HG03060 (cell line): ENCODE measurements at regions not wholly inside any gene's neighbourhood (a gene's known extent, or its start where the extent isn't known, plus 50 kb on each side); places are given as distances from the start of the nearest gene placed in this dataset.
"Not testable (repeated sequence)": the region's sequence is repeated elsewhere in the genome, so short reads cannot be mapped to it uniquely, and the experiment has no call there.

Source experiments
- ATAC-seq: cut with Tn5 transposase; IDR thresholded peaks from one replicate; pipeline ENCODE4 v1.9.1; 2021; ENCODE audit warnings: low read depth, moderate number of reproducible peaks; ENCODE audit not compliant: unreplicated experiment

DNA sequence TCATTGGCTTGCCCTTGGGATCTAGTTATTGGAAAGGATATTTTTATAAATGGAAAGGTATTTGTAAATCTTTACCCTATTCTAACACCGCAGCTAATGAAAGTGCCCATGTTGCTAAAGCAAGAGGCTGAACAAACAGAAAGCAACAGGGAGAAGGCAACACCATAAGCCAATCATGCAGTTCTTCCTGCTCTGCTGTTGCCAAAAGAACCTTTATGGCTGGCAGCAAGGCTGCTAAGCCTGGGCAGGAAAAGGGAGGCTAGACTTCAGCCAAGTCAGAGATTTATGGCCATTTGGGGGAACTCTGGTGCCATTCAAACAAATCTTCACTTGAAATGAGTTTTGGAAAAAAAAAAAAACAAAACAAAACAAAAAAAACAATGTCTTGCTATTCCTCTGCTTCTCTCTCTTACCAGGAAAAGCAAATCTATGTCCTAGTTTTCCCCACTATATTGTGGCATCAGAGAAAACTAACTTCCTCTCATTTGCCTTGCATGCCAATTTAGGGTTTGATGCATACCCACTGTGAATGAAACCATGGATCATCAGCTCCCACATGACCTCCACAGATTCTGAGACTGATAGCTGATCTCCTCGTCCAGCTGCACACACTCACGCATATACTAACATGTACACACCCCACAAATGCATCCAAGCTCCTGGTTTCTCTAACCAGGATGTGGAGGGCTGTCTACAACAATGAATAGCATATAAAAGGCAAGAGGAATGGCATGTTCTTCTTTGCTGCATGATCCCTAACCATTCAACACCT lies 179.3 kb downstream of the C1D start:
- ATAC-seq: no peak

- no peak for ATAC-seq
Measured at GRCh38 chr2:67888351-67889005, 174.3 kb downstream of the C1D start.

DNA sequence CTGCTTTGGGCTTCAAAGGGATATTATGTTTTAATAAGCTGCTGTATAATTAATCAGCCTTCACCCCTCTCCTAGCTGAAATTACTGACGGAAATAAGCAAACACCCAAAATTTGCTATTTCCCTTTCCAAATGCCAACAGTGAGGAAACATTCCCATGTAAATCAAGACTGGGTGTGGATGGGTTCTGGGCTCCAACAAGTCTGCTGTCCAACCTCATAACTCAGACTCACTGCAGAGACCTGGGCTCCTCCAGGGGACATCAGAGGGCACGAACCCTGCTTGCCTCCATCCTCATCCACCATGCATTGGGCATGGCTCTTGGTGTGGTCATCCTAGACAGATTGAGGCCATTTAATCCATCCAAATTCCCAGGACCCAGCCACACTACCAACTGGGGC lies 173.7 kb downstream of the C1D start:
- ATAC-seq: no peak

GRCh38 chr2:67891642-67892041 lies 171.2 kb downstream of the C1D start:
- ATAC-seq: no peak

- ATAC-seq: no peak
Measured at GRCh38 chr2:67892339-67892846, 170.4 kb downstream of the C1D start.

DNA sequence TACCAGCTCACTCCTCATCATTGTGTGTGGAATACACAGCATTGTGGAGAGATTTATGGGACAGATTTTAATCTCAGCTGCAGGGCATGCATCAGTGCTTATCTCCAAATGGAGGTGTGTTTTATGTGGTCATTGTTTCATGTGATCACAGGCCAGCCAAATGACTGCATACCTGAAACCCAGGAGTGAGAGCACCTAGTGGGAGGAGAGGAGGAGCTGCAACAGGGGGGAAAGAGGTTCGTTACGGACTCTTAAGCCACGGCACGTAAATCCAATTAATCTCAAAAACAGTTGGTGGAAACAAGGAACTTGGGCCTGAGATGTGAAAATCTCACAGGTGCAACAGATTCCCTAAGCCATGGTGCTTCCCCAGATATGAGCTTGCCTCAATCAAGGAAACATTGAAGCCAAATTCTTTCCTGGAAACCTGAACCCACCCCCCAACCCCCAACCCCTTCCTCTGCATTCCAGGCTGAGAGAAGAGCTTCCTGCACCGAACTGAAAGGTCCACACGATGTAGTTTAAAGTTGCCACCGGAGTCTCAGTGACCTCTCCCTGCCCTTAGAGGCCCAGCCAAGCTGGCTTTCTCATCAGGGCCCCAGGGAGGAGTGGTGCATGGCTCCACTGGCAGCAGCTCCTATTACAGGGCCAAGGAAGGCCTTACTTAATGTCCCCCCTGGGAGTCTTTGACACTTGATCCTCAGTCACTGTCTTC lies 167.4 kb downstream of the C1D start:
- ATAC-seq: no peak

- no peak for ATAC-seq
Measured at GRCh38 chr2:67896076-67896475, 166.7 kb downstream of the C1D start.

GRCh38 chr2:67896476-67896875 lies 166.3 kb downstream of the C1D start:
- no peak for ATAC-seq

DNA sequence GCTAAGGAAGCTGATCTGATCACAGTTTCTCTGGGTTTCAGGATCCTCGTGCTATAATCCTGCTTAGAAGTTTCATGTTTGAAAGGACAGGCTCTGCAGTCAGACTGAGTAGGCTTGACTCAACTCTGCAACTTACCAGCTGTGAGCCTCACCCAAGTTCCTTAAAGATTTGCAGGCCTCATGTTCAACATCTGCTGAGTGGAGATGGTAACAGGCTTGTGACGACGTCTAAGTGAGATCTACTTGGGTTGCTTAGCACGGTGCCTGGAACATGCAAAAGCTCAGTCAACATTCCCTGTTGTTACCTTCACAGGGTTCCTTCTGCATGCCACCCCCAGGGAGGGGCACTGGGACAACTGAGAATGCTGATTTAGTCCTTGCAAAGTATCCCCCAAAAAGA lies 164.2 kb downstream of the C1D start:
- no peak for ATAC-seq

DNA sequence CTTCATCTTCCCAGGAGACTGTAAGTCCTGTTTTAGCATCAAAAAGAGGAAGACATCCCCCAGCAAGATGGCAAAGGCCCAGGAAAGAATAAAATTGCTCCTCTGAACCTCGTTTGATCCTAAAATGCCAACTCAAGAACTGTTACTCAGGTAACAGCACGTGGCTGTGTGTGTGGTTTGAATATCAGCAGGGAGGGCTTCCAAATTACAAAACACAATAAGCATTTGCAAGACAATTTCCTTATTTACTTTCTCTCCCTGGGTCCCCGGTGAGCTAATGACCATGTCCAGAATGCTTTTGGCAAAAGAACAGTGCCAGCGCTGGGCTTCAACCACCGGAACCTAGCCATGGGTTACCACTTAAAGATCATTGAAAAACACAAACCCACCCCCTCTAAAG lies 163.6 kb downstream of the C1D start:
- ATAC-seq: no peak

- no peak for ATAC-seq
Measured at GRCh38 chr2:67900826-67901225, 162.0 kb downstream of the C1D start.

- no peak for ATAC-seq
Measured at GRCh38 chr2:67904566-67904965, 158.2 kb downstream of the C1D start.

DNA sequence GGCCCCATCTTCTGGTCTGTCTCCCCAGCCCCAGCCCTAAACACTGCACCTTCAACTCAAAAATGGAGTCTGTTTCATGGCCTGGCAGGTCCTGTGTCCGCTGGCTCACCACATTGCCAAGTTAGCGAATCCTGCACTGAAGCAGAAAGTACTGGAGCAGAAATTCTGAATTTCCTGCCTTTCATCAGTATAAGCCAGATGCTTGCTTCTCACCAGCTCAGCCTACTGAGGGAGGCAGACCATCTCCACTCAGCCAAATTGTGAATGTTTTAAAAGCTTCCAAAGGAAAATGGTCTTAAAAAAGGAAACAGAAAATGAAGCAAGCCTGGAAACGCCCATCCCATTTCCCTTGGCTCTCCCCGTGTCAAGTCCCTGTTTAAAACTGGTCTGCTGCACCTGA lies 157.8 kb downstream of the C1D start:
- ATAC-seq: no peak

DNA sequence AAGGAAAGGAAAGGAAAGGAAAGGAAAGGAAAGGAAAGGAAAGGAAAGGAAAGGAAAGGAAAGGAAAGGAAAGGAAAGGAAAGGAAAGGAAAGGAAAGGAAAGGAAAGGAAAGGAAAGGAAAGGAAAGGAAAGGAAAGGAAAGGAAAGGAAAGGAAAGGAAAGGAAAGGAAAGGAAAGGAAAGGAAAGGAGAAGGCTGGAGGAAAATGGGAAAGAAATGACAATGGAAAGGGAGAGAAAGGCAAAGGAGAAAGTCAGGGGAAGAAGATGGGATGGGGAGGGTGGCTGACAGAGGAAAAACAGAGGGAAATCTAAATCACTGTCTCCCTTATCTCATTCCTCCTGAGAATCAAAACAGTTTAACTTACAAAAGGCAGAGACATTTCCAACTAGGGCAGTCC lies 156.3 kb downstream of the C1D start:
- not testable (repeated sequence) for ATAC-seq

DNA sequence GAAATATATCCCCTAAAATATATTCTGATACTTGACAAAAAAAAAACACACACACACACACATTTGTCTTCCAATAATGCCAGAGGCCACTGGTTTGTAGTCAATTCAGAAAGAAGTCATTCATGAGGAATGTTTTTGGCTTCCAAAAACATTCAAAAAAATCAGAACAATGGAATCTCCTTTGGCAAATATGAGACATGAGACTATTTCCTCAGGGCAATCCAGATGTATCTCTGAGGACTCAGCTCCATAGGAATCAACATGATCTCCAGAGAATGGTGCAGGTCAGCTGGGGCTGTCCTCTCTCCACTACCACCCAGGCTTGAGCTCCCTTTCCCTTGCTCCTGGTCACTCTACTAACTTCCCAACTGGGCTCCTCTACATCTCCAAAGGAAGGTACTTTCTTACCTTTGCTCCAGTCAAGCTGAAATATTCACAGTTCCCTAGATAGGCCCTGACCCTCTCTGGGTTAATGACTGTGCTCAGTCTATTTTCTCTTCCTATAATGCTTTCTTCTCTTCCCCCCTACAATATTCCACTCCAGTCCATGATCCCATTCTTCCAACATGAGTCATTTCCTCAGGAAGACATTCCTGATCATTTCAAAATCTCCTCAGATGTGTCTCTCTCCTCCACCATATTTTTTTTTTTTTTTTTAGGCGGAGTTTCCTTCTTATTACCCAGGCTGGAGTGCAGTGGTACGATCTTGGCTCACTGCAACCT lies 145.3 kb downstream of the C1D start:
- no peak for ATAC-seq

- ATAC-seq: no peak
Measured at GRCh38 chr2:67918471-67918870, 144.3 kb downstream of the C1D start.

- no peak for ATAC-seq
Measured at GRCh38 chr2:67919490-67919889, 143.3 kb downstream of the C1D start.

DNA sequence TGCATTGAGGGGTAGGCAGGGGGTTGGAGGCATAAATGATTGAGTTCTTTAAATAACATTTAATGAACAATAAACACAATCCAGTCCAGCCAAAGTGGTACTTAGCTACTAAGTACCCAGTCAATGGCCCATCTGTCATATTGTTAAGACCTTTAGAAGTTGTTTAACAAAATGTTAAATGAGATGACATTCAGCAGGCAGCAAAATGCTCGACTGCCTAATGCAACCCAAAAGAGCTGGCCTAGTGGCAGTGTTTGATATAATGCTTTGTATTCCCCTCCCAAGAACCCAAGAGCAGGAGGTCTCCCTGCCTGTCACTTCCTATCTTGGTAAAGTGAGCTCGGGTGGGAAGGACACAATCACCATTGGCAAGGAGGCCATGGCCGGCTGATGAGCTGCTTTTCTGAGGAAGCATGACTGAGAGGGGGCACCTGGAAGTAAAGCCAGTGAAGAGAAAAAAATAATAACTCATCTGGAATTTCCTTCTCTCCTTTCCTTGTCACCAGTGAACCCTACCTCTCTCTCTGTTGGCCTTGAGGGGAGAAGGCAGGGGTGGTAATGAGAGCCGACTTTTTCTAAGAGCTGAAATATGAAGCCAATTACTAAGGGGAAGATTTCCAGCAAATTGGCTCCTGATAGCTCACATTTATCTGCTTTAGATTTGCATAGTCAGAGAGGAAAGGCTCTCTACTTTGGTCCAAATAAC lies 140.6 kb downstream of the C1D start:
- no peak for ATAC-seq

- ATAC-seq: no peak
Measured at GRCh38 chr2:67923696-67924095, 139.1 kb downstream of the C1D start.

DNA sequence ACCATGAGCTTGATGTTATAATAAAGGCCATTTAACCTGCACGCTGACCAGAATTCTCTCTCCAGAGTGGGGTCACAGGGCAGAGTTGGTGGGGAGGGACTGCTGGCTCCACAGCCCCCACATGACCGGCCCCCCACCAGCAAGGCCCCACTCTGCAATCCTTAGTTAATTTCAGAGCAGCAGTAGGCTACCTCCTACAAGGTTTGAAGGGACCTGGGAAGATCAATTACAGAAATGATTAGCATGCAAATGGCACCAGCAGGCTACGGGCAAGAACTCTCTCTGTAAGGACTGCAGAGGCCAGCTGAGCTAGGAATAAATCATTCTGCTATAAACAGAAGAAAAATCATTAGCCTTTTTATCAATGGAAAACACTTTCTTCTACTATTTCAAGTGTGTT lies 135.3 kb downstream of the C1D start:
- ATAC-seq: no peak
